Hematopoietic multipotent progenitor cell (in vitro differentiated cells): ENCODE measurements at regions not wholly inside any gene's neighbourhood (a gene's known extent, or its start where the extent isn't known, plus 50 kb on each side); places are given as distances from the start of the nearest gene placed in this dataset.
"Not testable (repeated sequence)": the region's sequence is repeated elsewhere in the genome, so short reads cannot be mapped to it uniquely, and the experiment has no call there.

ENCODE experiments used
- DNase-seq, 3 donors: peaks; one replicate each; pipeline ENCODE4 v3.0.0-alpha.2; 2011 to 2015; ENCODE audit warnings: low read depth in 2 of 3, low spot score in 2 of 3

DNA sequence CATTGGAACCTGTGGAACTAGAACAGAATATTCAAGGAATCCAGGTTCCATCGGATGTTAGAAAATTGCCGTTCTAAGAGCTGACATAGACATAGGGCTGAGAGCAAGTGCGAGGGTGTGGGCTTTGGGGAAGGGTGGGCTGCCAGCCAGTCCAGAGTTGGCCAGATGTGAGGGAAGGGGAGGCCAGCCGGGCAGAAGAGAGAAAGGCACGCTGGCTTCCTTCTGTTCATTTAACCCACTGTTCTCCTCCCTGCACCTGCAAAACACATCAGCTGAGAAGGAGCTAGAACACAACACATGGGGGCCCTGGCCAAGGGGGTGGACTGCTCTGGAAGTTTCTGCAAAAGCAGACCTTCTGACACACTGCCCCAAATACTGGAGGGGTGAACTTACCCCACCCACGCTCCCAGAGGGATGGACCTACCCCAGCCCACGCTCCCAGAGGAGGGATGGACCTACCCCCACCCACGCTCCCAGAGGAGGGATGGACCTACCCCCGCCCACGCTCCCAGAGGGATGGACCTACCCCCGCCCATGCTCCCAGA is 98.0 kb downstream of the SHANK2 start:
- DNase-seq, result no peak

DNA sequence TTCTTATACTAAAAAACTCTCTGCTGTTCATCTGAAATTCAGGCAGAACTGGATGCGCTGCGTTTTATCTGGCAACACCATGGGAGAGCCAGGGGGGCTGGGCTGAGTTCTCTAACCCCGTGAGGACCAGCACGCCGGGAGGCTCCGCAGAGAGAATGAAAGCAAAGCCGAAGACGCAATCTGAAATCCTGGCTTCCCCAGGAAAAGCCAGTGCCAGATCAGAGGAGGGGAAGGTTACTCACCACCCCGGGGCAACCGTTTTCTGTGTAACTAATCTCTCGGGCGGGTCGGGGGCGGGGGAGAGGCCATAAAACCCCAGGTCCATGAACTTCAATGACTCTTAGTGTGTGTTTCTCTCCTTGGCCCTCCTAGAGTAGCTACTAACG is 99.4 kb downstream of the SHANK2 start:
- DNase-seq, result no peak

- not testable (repeated sequence) for DNase-seq
These were observed 99.9 kb downstream of the SHANK2 start for GRCh38 chr11:71152312-71153004.

- DNase-seq, result no peak
These were observed 100.8 kb downstream of the SHANK2 start for GRCh38 chr11:71151561-71151960.

- DNase-seq, result no peak
These were observed 101.5 kb downstream of the SHANK2 start for GRCh38 chr11:71150859-71151258.

GRCh38 chr11:71148716-71149115 is 103.7 kb downstream of the SHANK2 start:
- DNase-seq, result no peak

DNA sequence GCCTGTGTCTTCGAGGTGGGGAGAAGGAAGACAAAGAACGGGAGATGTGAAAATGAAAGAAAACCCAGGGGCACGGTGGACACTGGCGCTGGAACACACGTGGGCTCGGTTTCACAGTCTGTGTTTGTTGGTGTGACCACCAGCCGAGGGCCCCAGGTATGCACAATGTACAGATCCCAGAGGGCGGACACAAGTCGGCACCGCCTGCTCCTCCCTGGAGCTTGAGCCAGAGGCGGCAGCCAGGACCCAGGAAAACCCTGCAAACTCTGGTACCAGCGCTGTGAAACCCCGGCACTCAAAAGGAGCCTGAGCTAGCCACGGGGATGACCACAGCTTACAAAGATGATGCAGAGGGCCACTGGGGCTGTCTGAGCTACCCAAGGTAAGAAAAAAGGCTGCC is 105.0 kb downstream of the SHANK2 start:
- no peak for DNase-seq

GRCh38 chr11:71146846-71147245 is 105.5 kb downstream of the SHANK2 start:
- no peak for DNase-seq

GRCh38 chr11:71145988-71146824 is 106.2 kb downstream of the SHANK2 start:
- no peak for DNase-seq

GRCh38 chr11:71145368-71145767 is 107.0 kb downstream of the SHANK2 start:
- DNase-seq, result no peak

DNA sequence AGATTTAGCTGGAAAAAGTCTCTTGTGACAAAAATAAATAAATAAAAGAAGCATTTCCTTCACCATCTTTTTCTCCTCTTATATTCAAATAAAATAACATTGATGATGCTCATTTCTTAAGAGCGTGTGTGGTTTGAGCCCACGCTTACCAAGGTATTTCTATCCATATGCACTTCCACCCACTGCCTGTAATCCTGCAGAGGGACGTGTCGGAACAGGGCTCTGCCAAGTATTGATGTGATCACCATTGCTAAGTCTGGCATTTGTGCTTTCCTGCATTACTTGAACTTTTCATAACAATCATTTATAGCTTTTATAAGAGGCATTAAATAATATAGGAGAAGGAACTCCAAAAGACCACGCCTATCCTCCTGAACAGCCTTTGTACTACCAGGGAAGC is 107.6 kb downstream of the SHANK2 start:
- no peak for DNase-seq

DNA sequence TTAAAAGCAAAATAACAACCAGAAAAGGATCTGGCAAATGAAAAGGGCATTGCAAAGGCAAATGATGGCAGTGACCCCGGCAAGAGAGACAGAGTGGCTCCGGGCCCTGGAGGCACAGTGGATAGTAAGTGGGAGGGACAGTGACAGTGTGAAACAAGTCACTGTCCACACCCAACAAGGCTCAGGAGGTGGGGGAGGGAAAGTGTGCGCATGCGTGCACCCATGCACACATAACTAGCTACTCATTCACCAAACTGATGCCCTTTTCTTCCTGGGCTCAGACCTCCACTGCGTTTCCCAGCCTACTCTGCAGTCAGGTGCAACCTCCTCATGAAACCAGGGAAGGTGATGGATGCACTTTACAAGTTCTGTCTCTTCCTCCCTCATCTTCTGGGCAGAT is 108.4 kb downstream of the SHANK2 start:
- no peak for DNase-seq

GRCh38 chr11:71140206-71140919 is 112.0 kb downstream of the SHANK2 start:
- DNase-seq, result no peak

GRCh38 chr11:71139516-71140205 is 112.7 kb downstream of the SHANK2 start:
- no peak for DNase-seq

DNA sequence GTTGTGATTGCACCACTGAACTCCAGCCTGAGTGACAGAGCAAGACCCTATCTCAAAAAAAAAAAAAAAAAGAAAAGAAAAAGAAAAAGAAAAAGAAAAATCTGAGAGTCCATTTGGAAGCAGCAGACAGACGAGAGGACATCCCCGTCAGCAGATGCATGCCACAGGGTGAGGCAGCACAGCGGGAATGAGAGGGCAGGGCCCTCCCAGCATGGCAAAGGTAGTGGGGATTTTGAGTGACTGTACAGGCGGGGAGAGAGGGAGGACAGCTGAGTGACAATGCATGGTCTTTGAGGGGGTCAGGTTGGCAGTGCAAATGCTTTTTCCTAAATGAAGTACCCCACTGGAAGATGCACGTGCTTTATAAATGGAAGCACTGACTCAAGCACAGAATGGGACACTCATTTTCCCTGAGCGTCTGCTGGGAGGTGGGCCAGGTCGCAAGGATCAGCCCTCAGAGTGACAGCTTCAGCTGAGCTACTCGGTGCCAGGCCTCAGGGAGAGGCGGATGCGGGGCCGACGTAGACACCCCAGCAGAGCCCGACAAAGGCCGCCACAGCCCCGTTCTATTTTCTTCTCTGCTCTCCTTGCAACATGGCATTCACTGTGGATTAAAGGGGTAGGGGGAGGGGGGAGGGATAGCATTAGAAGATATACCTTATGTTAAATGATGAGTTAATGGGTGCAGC is 113.5 kb downstream of the SHANK2 start:
- no peak for DNase-seq

GRCh38 chr11:71137376-71137775 is 115.0 kb downstream of the SHANK2 start:
- DNase-seq, result no peak

DNA sequence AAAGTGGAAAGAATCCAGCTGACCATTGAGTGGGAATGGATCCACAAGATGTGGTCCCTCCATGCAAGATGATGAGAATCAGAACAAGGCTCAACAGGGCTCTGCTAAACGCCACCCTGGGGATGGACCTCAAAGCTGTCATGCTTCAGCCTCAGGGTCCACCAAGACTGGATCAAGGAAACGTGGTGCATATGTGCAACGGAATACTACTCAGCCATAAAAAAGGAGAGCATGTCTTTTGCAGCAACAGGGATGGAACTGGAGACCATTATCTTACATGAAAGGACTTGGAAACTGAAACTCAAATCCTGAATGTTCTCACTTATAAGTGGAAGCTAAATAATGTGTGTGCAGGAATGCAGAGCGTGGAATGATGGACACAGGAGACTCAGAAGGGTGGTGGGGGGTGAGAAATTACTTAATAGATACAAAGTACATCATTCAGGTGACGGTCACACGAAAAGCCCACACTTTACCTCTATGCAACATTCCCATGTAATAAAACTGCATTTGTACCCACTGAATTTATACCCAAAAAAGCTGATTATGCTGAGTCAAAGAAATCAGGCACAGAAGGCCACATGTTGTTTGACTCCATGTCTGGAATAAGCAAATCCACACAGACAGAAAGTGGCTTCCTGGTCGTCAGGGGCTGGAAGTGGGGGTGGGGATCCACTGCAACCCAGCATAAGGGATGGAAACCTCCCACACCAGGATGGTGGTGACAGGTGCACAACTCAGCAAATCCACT is 116.1 kb downstream of the SHANK2 start:
- no peak for DNase-seq

DNA sequence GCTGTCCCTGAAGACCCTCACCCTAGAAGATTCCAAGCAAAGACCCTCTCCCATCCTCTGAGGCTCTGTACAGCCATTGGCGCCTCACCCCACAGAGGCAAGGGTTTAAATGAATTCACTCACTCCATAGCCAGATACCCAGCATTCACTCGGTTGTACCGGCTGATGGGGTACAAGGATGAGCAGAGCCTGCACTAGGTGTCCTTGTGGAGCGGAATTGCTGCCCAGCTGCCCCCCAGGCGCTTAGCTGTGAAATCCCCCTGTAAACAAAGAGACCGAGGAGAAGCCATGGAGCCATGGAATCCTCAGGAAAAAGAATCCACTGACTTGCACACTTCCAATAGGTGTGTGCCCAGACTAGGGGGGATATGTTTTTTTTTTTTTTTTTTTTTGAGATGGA is 117.3 kb downstream of the SHANK2 start:
- DNase-seq, result no peak

- DNase-seq, result no peak
These were observed 118.4 kb downstream of the SHANK2 start for GRCh38 chr11:71133946-71134345.
